ENCODE measurements at regions not wholly inside any gene's neighbourhood (a gene's known extent, or its start where the extent isn't known, plus 50 kb on each side); places are given as distances from the start of the nearest gene placed in this dataset.
"Not testable (repeated sequence)": the region's sequence is repeated elsewhere in the genome, so short reads cannot be mapped to it uniquely, and the experiment has no call there.

DNA sequence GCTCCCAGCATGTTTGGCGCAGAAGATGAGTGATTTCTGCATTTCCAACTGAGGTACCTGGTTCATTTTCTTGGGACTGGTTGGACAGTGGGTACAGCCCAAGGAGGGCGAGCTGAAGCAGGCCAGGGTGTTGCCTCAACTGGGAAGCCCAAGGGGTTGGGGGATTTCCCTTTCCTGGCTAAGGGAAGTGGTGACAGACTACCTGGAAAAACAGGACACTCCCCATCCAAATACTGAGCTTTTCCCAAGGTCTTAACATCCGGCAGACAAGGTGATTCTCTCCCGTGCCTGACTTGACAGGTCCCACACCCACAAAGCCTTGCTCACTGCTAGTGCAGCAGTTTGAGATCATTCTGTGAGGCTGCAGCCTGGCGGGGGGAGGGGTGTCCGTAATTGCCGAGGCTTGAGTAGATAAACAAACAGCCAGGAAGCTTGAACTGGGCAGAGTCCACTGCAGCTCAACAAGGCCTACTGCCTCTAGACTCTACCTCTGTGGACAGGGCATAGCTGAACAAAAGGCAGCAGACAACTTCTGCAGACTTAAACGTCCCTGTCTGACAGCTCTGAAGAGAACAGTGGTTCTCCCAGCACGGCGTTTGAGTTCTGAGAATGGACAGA lies 307.7 kb upstream of the ARSJ start:
- no peak for DNase-seq (ENCODE audit: low read depth in 2 of 2)

DNA sequence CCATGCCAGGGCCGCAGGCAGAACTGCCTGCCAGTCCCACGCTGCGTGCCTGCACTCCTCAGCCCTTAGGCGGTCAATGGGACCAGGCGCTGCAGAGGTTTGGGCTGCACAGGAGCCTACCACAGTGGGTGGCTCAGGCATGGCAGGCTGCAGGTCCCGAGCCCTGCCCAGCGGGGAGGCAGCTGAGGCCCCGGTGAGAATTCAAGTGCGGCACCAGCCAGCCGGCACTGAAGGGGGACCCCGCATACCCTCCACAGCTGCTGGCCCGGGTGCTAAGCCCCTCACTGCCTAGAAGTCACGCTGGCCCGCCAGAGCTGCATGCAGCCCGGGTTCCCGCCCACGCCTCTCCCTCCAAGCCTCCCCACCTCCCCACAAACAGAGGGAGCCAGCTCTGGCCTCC lies 302.5 kb upstream of the UGT8 start:
- no peak for DNase-seq (ENCODE audit: low read depth in 2 of 2)

DNA sequence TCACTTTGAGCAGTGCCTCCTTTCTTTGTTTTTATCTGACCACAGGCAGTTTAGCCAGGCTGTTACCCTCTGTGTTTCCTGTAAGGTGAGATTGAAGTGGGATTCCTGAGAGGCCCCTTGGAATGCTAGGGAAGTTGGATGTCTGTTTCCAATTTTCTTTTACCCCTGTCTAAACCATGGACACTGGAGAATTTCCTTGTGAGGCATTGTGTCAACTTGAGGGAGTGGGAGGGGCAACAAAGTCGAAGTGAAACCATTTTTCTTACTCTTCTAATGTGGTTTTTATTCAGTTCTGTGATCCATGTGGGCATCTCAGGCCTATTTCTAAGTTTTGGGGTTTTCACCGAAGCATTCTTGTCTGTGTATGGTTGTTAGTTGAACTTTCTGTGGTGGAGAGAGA lies 296.1 kb upstream of the UGT8 start:
- no peak for DNase-seq (ENCODE audit: low read depth in 2 of 2)

DNA sequence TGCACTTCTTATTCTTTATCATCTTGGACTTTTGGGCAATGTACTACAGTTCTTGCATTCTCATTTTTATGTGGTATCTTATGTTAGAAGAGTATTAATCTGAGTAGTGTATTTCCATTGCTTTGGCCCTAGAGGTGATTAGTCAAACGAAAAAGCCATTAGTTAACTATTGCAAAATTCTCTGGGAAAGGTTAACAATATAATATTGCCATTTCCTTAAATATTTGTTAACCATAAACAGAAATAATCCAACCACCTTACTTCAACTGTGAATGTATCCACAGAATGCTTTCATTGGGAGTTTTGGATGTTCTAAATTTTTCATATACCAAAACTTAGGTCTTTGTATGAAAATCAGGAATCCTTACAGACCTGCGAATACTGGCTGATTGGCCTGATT lies 294.6 kb upstream of the UGT8 start:
- no peak for DNase-seq (ENCODE audit: low read depth in 2 of 2)

DNA sequence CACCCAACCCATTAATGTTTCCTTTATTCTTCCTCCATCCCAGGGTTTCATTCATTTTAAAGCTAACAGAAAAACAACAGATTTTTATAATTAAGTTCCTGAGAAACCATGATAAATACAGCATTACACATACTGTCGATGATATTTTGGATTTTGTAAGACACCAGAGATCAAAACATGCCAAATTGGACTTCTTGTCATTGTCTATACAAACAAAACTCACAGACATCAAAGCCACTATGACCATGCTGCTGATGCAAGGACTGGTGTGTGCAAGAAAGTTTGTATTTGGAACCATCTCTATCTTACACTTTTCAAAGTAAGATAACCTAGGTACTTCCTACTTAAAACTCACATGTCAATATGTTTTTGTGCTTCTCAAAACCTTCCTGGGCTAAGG lies 294.0 kb upstream of the UGT8 start:
- DNase-seq (ENCODE audit: low read depth in 2 of 2) = no peak

DNA sequence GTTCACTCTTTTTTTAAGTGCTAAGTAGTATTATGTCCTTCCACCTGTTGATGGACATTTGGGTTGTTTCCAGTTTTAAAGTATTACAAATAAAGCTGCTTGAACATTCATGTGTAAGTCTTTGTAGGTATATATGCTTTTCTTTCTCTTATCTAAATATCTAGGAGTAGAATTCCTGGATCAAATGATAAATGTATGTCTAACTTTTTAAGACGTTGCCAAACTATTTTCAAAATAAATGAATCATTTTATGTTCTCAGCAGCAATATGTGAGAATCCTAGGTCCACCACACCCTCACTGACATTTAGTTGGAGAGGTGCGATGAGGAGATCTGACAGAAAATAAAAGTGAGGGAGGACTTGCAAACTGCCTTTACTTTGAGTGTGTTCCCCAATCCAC lies 291.7 kb upstream of the UGT8 start:
- DNase-seq (ENCODE audit: low read depth in 2 of 2) = no peak

DNA sequence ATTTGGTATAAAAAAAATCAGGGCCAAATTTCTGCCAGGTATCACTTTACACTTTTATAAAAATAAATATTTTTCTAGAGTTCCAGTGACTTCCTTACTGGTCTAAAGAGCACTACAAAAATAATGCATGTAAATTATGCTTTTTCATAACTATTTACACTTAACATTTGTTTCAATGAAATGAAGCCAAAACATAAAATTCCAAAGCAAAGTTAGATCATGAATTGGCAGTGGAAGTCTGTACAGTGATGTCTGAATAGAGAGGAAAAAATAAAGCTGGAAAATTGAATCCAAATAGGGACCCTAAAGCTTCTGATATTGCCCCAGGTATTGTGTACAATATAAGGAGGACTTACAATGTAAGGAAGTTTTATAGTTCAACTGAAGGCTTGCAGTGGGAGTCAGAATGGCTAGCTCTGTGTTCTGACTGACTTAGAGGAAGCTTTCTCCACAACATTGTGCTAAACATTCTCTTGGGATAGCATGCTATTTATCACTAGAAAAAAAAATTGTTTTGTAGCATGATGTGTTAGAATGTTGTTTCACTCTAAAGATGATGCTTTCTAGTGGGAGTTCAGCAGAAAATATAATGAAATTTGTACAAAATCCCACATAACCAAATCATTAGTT lies 288.2 kb upstream of the UGT8 start:
- no peak for DNase-seq (ENCODE audit: low read depth in 2 of 2)

DNA sequence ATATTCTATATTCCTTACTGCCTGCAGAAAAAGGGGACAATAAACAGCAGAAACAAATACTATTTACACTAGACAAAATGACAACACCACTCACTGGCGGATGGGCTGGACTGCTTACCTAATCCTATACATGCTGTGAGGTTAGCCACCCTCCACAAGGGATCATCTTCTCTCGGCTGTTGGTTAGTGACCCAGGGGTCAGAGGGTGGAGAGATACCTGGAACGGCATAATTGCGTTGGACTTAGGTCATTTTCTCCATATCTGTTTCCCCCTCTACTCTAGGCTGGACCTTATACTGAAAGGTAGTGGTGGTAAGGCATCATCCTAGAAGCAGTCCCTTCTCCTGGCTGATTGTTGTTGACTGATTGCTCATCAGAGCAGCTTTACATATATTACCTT lies 286.8 kb upstream of the UGT8 start:
- no peak for DNase-seq (ENCODE audit: low read depth in 2 of 2)

DNA sequence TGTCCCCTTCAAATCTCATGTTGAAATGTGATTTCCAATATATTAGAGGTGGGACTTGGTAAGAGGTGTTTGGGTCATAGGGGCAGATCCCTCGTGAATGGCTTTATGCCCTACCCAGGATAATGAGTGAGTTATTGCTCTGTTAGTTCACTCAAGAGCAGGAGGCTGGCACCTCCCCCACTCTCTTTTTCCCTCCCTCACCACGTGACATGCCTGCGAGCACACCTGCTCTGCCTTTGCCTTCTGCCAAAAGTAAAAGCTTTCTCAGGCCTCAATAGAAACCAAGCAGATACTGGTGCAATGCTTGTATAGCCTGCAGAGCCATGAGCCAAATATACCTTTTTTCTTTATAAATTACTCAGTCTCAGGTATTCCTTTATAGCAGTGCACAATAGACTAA lies 286.3 kb upstream of the UGT8 start:
- no peak for DNase-seq (ENCODE audit: low read depth in 2 of 2)

DNA sequence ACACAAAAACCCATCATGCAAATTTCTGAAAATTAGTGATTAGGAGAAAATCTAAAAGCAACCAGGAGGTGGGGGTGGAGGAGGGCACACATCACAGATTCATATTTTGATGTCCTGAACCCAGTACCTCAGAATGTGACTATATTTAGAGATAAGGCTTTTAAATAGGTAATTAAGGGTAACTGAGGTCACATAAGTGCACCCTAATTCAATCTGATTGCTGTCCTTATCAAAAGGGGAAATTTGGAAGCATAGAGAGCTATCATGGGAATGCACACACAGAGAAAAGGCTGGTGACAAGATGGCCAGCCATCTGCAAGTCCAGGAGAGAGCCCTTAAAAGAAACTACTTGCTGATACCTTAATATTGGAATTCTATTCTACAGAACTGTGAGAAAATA lies 281.8 kb upstream of the UGT8 start:
- no peak for DNase-seq (ENCODE audit: low read depth in 2 of 2)

DNA sequence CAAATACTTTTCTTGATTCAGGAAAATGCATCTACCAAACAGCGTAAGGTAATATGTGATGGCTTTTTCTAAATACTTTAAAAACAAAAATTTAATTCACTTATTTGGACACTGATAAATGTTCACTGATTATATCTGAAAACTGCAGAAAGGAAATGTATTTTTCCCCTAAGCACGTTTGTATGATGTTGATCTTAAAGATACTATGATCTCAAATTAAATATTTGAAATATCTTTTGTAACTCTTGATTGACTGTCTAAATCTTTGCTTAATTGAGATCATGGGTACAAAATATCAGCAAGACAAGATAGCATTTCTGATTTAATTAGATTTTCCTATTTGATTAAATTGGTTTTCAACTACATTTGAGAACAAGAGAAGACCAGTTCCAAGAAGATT lies 281.0 kb upstream of the UGT8 start:
- no peak for DNase-seq (ENCODE audit: low read depth in 2 of 2)

DNA sequence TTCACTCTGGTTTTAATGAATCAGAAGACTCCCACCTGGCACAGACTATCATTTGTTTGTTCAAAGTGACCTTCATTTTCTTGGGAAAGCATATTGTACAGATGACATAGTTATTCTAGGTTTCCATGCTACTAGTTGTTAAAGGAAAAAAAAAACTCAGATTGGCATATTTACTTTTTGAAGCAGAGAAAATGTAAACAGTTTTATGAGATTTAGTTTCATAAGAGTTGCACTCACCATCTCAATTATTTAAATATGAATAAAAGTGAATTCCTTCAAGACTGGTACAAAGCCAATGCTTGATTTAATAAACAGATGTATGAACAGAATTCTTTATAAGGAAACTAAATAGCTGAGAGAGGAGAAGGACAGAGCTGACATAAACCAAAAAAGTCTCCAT lies 280.3 kb upstream of the UGT8 start:
- DNase-seq (ENCODE audit: low read depth in 2 of 2) = no peak

DNA sequence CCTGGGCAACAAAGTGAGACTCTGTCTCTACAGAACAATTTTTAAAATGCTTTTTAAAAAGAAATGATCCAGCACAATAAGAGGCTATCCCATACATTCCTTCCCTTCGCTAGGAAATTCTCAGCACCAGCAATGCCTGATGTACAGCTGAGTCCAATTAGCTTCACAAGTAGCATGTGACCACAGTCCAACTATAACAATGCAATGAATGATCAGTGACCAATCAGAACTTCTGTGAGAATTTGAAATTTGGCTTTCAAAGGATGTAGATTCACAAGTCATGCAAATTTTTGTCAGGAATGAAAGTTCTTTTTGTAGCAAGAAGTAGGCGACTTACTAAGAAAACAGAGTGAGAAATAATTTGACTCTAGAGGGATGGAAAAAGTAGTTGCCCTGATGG lies 278.5 kb upstream of the UGT8 start:
- no peak for DNase-seq (ENCODE audit: low read depth in 2 of 2)

DNA sequence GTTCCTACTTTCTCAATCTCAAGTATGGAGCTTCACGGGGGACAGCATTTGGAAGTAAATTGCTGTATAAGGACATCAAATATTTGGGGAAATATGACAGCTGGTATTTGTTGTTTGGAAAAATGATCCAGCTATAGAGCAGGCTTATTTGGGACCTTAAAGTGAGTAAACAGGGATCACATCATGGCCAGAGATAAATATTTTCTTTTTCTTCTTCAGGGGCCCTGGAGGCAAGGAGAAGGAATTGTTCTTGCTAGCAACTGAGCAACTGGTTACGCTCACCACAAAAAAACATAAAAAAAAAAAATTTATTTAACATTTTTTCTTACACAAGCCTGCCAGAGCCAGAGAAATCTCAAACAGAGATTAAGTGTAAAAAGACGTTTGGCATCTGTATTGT lies 277.2 kb upstream of the UGT8 start:
- DNase-seq (ENCODE audit: low read depth in 2 of 2) = no peak

DNA sequence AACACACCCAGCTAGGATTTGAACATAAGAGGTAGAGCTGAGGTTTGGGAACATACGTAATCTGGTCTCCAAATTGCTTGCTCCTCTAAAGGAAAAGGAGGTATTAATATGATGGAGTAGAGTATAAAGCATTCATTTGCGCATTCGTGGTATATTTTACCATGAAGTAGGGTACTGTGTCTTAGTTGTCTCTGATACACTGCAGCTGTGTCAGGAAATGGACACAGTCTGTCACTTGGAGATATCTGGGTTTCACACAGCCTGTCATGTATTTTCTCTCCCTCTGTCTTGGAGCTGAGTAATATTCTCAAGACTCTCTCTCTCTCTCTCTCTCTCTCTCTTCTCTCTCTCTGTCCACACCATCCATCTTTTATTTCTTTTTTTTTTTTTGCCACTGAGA lies 274.8 kb upstream of the UGT8 start:
- no peak for DNase-seq (ENCODE audit: low read depth in 2 of 2)

DNA sequence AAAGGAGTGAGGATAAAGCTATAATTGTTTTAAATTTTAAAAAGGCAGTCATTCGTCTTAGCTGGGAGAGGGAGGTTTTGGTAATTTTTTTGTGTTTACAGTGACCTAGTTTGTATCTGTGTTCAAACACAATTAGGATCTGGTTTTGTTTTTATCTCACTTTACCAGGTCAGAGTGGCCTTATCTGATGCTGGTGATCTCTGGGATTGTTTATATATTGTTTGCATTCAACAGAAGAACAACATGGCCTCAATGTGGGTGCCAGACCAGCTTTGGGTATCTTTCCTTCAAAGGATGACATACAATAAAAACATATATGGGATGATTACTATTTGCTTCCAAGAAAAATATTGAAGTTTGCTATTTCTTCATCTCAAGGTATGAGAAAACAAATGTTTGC lies 272.2 kb upstream of the UGT8 start:
- DNase-seq (ENCODE audit: low read depth in 2 of 2) = no peak

DNA sequence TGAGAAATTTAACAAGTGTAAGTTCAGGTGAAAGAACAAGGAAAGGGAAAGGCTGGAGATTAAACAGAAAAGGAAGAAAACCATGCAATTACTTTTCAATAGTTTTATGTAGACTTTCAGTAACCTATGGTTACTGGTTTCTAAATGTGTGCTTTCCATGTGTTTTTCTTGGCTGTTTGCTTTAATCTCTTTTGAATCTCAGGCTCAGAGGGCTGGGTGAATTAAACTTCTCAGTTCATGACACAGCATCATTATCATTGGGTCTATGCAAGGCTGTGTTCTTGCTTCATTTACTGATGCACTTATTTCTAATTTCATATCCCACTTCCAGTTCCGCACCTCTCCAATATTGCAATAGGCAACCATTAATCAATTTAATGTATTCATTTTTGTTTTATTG lies 266.5 kb upstream of the UGT8 start:
- no peak for DNase-seq (ENCODE audit: low read depth in 2 of 2)

DNA sequence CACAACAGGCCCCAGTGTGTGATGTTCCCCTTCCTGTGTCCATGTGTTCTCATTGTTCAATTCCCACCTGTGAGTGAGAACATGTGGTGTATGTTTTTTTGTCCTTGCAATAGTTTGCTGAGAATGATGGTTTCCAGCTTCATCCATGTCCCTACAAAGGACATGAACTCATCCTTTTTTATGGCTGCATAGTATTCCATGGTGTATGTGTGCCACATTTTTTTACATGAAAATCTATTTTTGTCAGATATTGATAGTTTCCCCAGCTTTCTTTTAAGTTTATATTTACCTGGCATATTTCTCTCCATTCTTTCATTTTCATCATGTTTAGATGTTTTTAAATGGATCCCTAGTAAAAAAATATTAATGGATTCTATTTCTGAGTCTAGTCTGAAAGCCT lies 264.2 kb upstream of the UGT8 start:
- not testable (repeated sequence) for DNase-seq (ENCODE audit: low read depth in 2 of 2)

DNA sequence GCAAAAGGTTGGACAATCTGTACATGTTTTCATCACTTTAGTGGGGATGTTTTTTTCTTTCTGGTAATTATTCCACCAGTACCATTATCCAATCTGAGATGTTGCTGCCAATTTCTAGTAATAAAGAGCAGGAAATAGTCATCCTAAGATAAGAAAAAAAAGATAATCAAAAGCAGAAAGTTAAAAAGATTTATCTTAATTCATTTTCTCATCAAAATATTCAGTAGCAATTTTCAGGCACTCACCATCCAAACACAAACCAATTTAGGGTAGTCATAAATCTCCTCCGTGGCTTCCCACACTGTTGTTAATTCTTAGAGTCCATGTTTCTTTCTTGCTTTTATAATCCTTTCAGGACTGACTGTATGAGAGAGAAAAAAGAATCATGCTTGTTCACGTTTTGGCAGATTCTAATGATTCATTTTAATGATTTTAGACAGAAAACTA lies 263.7 kb upstream of the UGT8 start:
- DNase-seq (ENCODE audit: low read depth in 2 of 2) = no peak

DNA sequence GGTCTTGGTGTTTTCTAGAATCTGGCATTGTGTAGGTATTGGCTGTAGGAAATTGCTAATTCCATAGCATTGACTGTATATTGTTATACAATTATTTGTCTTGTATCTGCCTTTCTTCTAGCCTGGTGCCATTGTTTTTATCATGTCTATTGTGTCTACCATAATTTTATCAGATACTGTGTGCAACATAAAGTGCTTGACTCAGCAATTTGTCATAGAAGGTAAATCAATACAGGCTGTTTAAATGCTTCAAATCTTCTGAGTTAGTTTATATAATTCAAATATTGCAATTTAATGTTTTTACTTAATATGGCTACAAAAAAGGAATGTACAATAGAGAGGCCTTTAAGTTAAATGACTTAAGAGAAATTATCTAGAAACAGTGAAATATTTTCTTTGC lies 263.3 kb upstream of the UGT8 start:
- DNase-seq (ENCODE audit: low read depth in 2 of 2) = no peak

DNA sequence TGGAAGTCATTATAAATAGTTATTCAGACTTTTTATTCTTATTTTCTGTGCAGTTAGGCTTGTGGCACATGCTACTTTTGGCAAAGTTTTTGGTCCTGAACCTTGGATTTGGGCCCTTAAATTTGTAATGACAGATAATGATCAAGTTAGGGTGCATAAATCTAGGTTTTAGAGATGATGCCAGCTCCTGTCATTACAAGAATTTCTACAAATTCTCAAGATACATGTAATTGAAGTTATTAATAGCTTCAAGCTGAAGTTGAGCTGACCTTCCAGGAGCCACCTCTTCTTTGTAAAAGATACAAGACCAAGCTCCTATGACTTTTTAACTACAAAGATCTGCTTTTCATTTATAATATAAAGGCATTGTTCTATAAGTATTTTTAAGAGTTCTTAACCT lies 255.6 kb upstream of the UGT8 start:
- no peak for DNase-seq (ENCODE audit: low read depth in 2 of 2)

DNA sequence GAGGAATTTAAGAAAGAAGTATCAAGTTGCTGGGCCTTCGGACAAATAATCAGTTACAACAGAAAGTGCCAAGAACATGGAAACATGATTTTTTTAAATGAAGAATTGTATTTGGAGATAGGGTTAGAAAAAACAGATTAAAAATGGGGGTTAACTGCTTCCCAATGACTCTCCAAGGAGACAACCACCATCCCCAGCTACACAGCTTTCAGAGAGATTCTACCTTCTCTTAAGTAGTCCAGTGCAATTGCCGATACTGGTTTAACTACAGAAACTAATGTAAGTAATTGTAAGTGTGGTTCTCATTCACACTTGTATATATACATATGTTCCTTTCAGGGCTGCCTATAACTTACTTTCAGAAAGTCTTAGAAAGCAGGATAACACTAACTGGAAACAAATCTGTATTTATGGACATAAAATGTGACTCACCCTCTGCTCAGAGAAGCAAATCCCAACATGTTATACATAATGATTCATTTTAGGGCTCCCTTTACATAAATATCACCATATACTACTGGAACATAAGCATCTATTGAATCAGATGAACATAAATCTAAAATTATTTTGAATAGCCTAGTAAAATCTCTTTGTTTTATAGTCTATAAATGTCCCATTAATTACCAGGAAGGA lies 248.9 kb upstream of the UGT8 start:
- DNase-seq (ENCODE audit: low read depth in 2 of 2) = no peak

DNA sequence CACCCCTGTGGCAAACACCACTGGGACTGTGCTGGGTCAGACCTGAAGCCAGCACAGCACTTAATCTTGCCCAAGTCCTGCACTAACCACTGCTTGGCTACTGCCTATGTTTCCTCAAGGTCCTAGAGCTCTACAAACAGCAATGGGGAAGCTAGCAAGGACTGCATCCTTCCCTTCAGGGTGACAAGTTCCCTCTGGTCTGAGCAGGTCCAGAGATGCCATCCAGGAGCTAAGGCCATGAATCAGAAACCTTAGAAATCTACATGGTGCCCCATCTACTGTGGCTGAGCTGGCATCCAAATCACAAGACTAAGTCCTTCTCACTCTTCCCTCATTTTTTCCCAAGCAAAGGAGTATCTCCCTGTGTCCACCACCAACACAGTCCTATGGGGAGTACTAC lies 239.7 kb upstream of the UGT8 start:
- DNase-seq (ENCODE audit: low read depth in 2 of 2) = no peak

DNA sequence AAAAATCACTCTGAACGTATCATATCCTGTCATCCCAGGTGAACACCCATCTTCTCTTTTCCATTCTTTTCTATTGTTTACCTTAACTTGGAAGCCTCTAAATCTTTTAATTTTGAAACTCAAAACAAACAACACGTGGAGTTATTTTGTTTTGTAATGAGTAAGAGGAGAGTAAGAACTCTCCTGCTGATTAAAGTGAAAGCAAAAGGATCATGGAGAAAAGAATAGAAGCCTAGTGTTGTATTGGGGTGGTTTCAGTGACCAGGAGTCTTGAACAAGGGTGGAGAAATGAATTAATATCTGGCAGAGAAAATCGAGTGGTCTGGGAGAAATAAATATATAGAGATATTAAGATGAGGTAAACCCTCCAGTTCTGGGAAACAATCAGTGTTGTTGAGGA lies 237.4 kb upstream of the UGT8 start:
- DNase-seq (ENCODE audit: low read depth in 2 of 2) = no peak
